Brain microvascular endothelial cell (primary cell): ENCODE measurements at regions not wholly inside any gene's neighbourhood (a gene's known extent, or its start where the extent isn't known, plus 50 kb on each side); places are given as distances from the start of the nearest gene placed in this dataset.

Experiments used
- DNase-seq: peaks from one replicate; pipeline ENCODE4 v3.0.0-alpha.2; 2020
- H3K27ac ChIP-seq: fragments of 250-450 bp; sonication (Bioruptor Pico); 2 replicates; pipeline ENCODE4 v1.5.1; 2020; ENCODE audit warnings: mild to moderate bottlenecking, moderate library complexity
- H3K27me3 ChIP-seq: fragments of 250-450 bp; sonication (Bioruptor Pico); replicated peaks from 2 replicates; pipeline ENCODE4 v1.5.1; 2020; ENCODE audit warnings: mild to moderate bottlenecking
- H3K36me3 ChIP-seq: fragments of 250-450 bp; sonication (Bioruptor Pico); replicated peaks from 2 replicates; pipeline ENCODE4 v1.5.1; 2020; ENCODE audit warnings: mild to moderate bottlenecking
- H3K4me3 ChIP-seq: 2 replicates; pipeline ENCODE4 v1.5.1; 2011; ENCODE audit warnings: low read depth, mild to moderate bottlenecking, control low read depth, low read length, moderate library complexity
- CTCF ChIP-seq: IDR thresholded peaks from 2 replicates; pipeline ENCODE4 v1.5.1; 2011; ENCODE audit warnings: low read depth, mild to moderate bottlenecking, moderate library complexity, low read length, control low read depth, inconsistent platforms; ENCODE audit errors: missing control alignments
- in situ Hi-C: cut with HindIII; loops from 2 replicates; pipeline ENCODE4 v1.10.0; 2017; ENCODE audit warnings: low sequenced_read_pairs, low pct_ligation_motif_present

DNA sequence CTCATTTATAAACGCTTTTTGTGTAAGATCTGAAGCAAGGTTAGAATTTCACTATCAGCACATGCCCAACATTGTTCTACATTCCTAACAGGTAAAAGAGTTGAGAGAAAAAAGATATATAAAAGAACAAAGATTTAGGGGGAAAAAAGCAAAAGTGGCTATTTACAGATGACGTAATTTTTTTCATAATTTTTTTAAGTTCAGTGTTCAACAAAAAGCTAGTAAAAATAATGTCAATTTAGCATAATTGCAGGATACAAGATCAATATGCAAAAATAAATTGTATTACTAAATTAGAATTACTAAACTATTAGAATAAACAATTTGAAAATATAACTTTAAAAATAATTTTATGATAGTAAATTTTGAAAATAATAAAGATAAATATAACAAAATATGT lies 405.0 kb downstream of the SEMA3D start:
- no peaks in the 10 kb centered on the region for H3K27me3 ChIP-seq

DNA sequence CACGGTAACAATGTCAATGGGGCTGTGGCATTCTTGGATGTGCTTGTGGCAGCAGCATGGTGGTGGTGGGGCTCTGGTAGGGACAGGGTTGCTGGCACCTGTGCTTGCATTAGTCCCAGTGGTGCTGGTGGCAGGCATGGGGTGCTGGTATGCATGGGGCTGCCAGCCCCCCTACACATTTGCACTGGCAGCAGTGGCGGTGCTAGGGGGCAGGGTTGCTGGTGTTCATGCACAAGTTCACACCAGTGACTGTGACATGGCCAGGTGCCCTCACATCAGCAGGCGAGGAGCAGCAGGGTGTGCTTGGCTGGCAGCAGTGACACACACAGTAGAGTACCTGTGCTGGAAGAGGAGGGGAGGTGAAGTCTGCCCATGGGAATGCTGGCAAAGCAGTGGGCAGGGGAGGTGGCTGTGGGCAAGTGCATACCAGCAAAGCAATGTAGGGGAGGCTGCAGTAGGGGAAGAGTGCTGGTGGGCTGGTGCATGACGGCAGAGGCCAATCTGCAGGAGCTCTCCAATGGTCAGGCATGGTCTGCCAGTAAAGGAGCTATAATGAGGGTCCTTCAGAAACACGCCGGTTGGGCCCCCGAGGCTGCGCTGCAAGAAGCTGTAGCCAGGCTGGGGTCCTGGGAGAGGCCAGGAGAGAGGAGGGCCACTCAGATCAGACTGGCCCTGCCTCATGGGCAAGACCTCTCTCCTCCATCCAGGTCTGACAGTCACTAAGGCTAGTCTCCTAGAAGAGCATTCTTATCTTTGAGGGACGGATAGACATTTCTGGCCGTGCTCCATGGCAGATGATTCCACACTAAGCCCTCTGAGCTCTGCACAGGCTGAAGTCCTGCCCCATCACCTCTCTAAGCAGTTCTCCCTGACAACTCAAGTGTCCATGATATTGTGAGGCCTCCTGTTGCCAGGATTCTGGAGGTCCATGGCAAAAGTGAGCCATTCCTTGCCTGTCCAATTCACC lies 406.4 kb downstream of the SEMA3D start:
- in situ Hi-C loops, result no loop called here
- Histone ChIP-seq H3K36me3 (no peaks in the 10 kb centered on the region), H3K27me3 (no peaks in the 10 kb centered on the region), H3K27ac (no peak overlapping the region), H3K4me3 (no peak overlapping the region)
- no peak for TF ChIP-seq CTCF
- DNase-seq, result no peak

More for the DNA sequence above, 405.0 kb downstream of the SEMA3D start:
- no peak for TF ChIP-seq CTCF
- DNase-seq, result no peak
- in situ Hi-C loops, result no loop called here
- no peak overlapping the region for H3K27ac ChIP-seq
- no peak overlapping the region for H3K4me3 ChIP-seq
- H3K36me3 ChIP-seq, result no peaks in the 10 kb centered on the region

GRCh38 chr7:84757761-84758160 lies 429.1 kb downstream of the SEMA3D start:
- no peaks in the 10 kb centered on the region for H3K27me3 ChIP-seq
- H3K27ac ChIP-seq, result no peak overlapping the region
- in situ Hi-C loops, result no loop called here
- no peaks in the 10 kb centered on the region for H3K36me3 ChIP-seq
- DNase-seq, result no peak
- no peak for TF ChIP-seq CTCF
- no peak overlapping the region for H3K4me3 ChIP-seq

DNA sequence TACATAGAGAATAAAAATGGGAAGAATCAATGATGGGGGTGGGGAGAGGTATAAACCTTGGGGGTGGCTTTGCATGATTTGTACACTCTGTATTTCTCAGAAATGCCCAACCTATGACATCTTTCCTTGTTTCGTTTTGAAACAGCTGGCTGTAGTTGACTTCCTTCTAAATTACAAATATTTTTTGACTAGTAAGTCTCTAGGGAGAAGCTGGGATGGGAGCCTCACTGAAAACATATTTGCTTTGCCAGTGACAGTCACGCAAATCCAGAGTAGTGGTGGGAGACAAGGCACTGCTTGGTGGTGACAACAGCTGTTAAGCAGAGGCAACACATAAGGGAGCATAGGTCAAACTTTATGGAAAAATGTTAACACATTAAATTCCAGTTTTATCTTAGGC lies 440.5 kb downstream of the SEMA3D start:
- no peak for TF ChIP-seq CTCF
- peak; percentile 52 for DNase-seq
- no peak overlapping the region for H3K4me3 ChIP-seq
- H3K27me3 ChIP-seq, result no peaks in the 10 kb centered on the region
- H3K27ac ChIP-seq, result no peak overlapping the region
- in situ Hi-C loops, result no loop called here
- no peaks in the 10 kb centered on the region for H3K36me3 ChIP-seq

DNA sequence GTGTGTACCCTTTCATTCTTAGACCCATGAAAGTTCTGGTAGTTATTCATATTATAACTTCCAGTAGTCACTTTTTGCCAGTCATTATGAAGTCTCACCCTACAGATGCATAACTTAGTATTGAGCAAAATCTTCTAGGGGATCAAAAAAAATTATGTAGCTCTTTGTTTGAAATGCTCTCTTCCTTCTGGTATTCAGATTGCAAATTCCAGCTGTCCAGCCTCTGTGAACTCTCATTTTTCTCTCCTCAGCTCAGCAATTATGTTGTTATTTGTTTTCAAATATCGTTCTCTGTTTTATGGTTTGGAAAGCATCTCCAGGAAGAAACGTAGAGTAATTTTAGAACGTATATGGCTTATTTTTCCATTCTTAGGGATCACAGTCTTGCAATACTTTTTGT lies 442.5 kb downstream of the SEMA3D start:
- Histone ChIP-seq H3K36me3 (no peaks in the 10 kb centered on the region), H3K27me3 (no peaks in the 10 kb centered on the region), H3K4me3 (no peak overlapping the region), H3K27ac (no peak overlapping the region)
- in situ Hi-C loops, result no loop called here
- no peak for TF ChIP-seq CTCF
- no peak for DNase-seq

DNA sequence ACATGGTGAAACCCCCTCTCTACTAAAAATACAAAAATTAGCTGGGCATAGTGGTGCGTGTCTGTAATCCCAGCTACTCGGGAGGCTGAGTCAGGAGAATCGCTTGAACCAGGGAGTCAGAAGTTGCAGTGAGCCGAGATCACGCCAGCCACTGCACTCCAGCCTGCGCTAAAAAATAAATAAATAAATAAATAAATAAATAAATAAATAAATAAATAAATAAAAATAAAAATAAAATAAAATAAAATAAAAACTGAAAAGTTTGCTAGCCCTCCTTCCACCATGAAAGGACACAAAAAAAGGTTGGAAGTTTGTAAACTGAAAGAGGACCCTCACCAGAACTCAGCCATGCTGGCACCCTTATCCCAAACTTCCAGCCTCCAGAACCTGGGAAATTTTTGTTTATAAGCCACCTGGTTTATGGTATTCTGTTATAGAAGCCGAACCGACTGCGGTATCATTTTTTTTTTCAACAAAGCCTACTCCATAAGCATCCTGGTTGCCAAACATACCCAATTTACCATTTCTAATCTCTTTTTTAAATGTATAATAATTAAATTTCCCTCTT lies 448.2 kb downstream of the SEMA3D start:
- no peaks in the 10 kb centered on the region for H3K36me3 ChIP-seq
- TF ChIP-seq CTCF, result no peak
- no peak overlapping the region for H3K27ac ChIP-seq
- in situ Hi-C loops, result no loop called here
- no peaks in the 10 kb centered on the region for H3K27me3 ChIP-seq
- no peak overlapping the region for H3K4me3 ChIP-seq
- no peak for DNase-seq
